ENCODE measurements at regions not wholly inside any gene's neighbourhood (a gene's known extent, or its start where the extent isn't known, plus 50 kb on each side); places are given as distances from the start of the nearest gene placed in this dataset.

DNA sequence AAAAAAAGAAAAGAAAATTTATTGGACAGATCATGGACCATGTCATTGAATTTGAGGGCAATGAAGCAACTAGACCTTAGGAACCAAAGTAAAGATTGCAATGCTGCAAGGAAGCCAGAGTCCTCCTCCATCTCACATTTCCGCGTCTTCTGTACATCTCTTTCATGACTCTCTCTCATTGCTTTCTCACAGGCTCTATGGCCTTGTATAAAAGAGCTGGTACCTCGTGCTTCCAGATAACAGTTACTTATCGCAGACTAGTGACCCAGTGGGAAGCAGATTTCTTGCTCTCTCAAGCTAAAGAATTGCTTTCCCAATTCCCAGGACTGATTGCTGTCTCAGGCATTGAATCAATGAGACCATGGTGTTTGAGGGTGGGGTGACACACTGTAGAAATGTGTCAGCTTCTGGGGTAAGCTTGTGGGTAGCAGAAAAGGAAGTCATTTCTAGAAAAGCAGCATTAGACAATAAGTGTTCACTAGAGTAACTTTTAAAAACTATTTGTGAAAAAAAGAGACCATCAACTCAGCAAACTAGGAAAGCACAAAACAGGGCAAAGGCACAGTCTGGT lies 635.3 kb downstream of the UTRN start:
- TF ChIP-seq, protein P1, sequence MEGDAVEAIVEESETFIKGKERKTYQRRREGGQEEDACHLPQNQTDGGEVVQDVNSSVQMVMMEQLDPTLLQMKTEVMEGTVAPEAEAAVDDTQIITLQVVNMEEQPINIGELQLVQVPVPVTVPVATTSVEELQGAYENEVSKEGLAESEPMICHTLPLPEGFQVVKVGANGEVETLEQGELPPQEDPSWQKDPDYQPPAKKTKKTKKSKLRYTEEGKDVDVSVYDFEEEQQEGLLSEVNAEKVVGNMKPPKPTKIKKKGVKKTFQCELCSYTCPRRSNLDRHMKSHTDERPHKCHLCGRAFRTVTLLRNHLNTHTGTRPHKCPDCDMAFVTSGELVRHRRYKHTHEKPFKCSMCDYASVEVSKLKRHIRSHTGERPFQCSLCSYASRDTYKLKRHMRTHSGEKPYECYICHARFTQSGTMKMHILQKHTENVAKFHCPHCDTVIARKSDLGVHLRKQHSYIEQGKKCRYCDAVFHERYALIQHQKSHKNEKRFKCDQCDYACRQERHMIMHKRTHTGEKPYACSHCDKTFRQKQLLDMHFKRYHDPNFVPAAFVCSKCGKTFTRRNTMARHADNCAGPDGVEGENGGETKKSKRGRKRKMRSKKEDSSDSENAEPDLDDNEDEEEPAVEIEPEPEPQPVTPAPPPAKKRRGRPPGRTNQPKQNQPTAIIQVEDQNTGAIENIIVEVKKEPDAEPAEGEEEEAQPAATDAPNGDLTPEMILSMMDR (conservative IDR thresholded peaks at IDR 0.05; ENCODE audit: low read depth, low read length), result no peak
- TF ChIP-seq EZH2 (IDR thresholded peaks at IDR 0.05; ENCODE audit: borderline replicate concordance, low read depth, low read length, poor library complexity, severe bottlenecking), result no peak
